Heart right ventricle (tissue), 16 donors: ENCODE measurements at regions not wholly inside any gene's neighbourhood (a gene's known extent, or its start where the extent isn't known, plus 50 kb on each side); places are given as distances from the start of the nearest gene placed in this dataset.

Source experiments
- ATAC-seq, 8 donors: fragments of 200-7000 bp; cut with Tn5 transposase; one replicate each; pipeline ENCODE4 v1.9.1; 2020; ENCODE audit warnings: mild to moderate bottlenecking in 8 of 8, moderate library complexity in 8 of 8, moderate number of reproducible peaks in 1 of 8
- DNase-seq, 2 donors: peaks; one replicate each; pipeline ENCODE4 v3.0.0-alpha.2; 2020
- H3K27ac ChIP-seq, 10 donors: fragments of 200-600 bp; sonication (generic) in 2 of 10; one replicate each; pipeline versions ENCODE4 v1.5.0 to v1.8.0; 2020 to 2022; ENCODE audit warnings: mild to moderate bottlenecking in 3 of 10
- H3K27me3 ChIP-seq, 7 donors: fragments of 200-600 bp; one replicate each; pipeline ENCODE4 v1.8.0; 2021 to 2022; ENCODE audit warnings: mild to moderate bottlenecking in 2 of 7
- H3K36me3 ChIP-seq, 9 donors: fragments of 200-600 bp; sonication (generic) in 1 of 9; one replicate each; pipeline versions ENCODE4 v1.5.0 to v1.8.0; 2020 to 2022; ENCODE audit warnings: mild to moderate bottlenecking in 2 of 9
- H3K4me1 ChIP-seq, 9 donors: fragments of 200-600 bp; sonication (generic) in 1 of 9; one replicate each; pipeline versions ENCODE4 v1.5.0 to v1.8.0; 2020 to 2022; ENCODE audit warnings: mild to moderate bottlenecking in 4 of 9
- H3K4me3 ChIP-seq, 10 donors: fragments of 200-600 bp; sonication (generic) in 2 of 10; one replicate each; pipeline versions ENCODE4 v1.5.0 to v1.8.0; 2020 to 2022; ENCODE audit warnings: mild to moderate bottlenecking in 7 of 10, moderate library complexity in 2 of 10
- H3K9me3 ChIP-seq, 11 donors: fragments of 200-600 bp in 10 of 11; sonication (generic) in 2 of 11; one replicate each; pipeline versions ENCODE4 v1.5.0 to v1.8.0; 2013 to 2022; ENCODE audit warnings: mild to moderate bottlenecking in 2 of 11, control low read depth in 1 of 11, moderate library complexity in 1 of 11
- CTCF ChIP-seq, 9 donors: fragments of 200-600 bp; sonication (generic) in 2 of 9; IDR thresholded peaks; one replicate each; pipeline versions ENCODE4 v1.5.0 to v1.8.0; 2021 to 2022; ENCODE audit warnings: antibody characterized with exemption in 9 of 9, mild to moderate bottlenecking in 5 of 9, moderate library complexity in 1 of 9
- WGBS, 2 donors: extraction: QIAGEN DNeasy Blood & Tissue Kit; methylation state at CpG; one replicate each; pipeline ENCODE4 v1.1.7; 2013; ENCODE audit warnings: inconsistent platforms in 1 of 2; 5-methylcytosine and 5-hydroxymethylcytosine counted together
- intact Hi-C, 10 donors: fragments of 100-400 bp; cut with DNase I; formaldehyde crosslinking; loops; one replicate each; pipeline versions ENCODE4 v1.11.1 to v1.14.2; 2022
- donor health status: Arrhythmogenic right ventricular cardiomyopathy.
- donor health status: ischemic (EF 13 %, LVEDD 7.1; RV severe dilation, severe dysfunction).
- donor health status: healthy with polysubstance abuse.
- donor health status: DM: no; HTN: yes; CAD: no.
- donor health status: DM: no; HTN: no; CAD: no.
- donor health status: ischemic (EF 25% LVEDD 6.9; RV normal size, moderate dysfunction).
- donor health status: ischemic (EF 25% LVEDD 5.7; RV mildly dilated, moderate dysfunction).
- donor health status: healthy.
- donor health status: DM: yes; HTN: yes; CAD: no.
- donor health status: Ischemic cardiomyopathy.
- donor health status: ischemic (EF 35%, LVEDD 5.7; RV mildly dilated, moderate dysfunction).
- donor health status: nonischemic (EF 11% LVEDD 7.7; RV severe dilation, severe dysfunction).
- donor health status: DM: yes; HTN: yes; CAD: no.
- donor health status: PGD.
- donor health status: ischemic (EF 29% LVEDD 5.4; RV normal size, mild dysfunction).
- donor health status: nonischemic (EF 23%, LVEDD 6.1; RV moderate dilation, normal function).

- H3K27ac ChIP-seq, result no peak overlapping the region
- TF ChIP-seq CTCF (IDR thresholded peaks at IDR 0.05), result no peak
- intact Hi-C loops, result loop anchor here in 1 of 10 donors (10.0 kb wide), 1 partner anchor 60 kb away; no protein-coding TSS in a partner anchor
- H3K27me3 ChIP-seq, result peaks cover 0 to 17% (median 8%) of the 10 kb centered on the region in 7 donors
- no peak for DNase-seq
- 75 to 79% methylated on average over 9 of the region's 9 CpGs for WGBS, 2 donors
- H3K4me3 ChIP-seq, result no peak overlapping the region
- H3K36me3 ChIP-seq, result no peaks in the 10 kb centered on the region
- no peaks in the 10 kb centered on the region for H3K9me3 ChIP-seq
- ATAC-seq, result no peak
- H3K4me1 ChIP-seq, result no peaks in the 10 kb centered on the region
Observed at GRCh38 chr20:24814556-24815195, 134.4 kb upstream of the CST7 start.

- H3K27ac ChIP-seq, result no peak overlapping the region
Observed at GRCh38 chr20:24815196-24815815, 133.8 kb upstream of the CST7 start.

GRCh38 chr20:24815931-24816330 lies 133.1 kb upstream of the CST7 start:
- Histone ChIP-seq H3K4me3 (no peak overlapping the region), H3K27ac (no peak overlapping the region), H3K9me3 (no peaks in the 10 kb centered on the region), H3K4me1 (no peaks in the 10 kb centered on the region), H3K36me3 (no peaks in the 10 kb centered on the region), H3K27me3 (peaks cover 0 to 7% (median 2%) of the 10 kb centered on the region in 7 donors)
- intact Hi-C loops, result loop anchor here in 1 of 10 donors (10.0 kb wide), 1 partner anchor 59 kb away; no protein-coding TSS in a partner anchor
- no peak for TF ChIP-seq CTCF (IDR thresholded peaks at IDR 0.05)
- ATAC-seq (no peak), DNase-seq (no peak)
- 82 to 85% methylated on average over 17 of the region's 17 CpGs for WGBS, 2 donors

More at GRCh38 chr20:24815196-24815815, 133.8 kb upstream of the CST7 start:
- 79 to 80% methylated on average over 16 of the region's 16 CpGs for WGBS, 2 donors
- Histone ChIP-seq H3K4me1 (no peaks in the 10 kb centered on the region), H3K9me3 (no peaks in the 10 kb centered on the region), H3K27me3 (peaks cover 0 to 13% (median 6%) of the 10 kb centered on the region in 7 donors), H3K36me3 (no peaks in the 10 kb centered on the region), H3K4me3 (no peak overlapping the region)
- no peak for TF ChIP-seq CTCF (IDR thresholded peaks at IDR 0.05)
- intact Hi-C loops, result loop anchor here in 1 of 10 donors (10.0 kb wide), 1 partner anchor 59 kb away; no protein-coding TSS in a partner anchor
- DNase-seq (no peak), ATAC-seq (no peak)

- Histone ChIP-seq H3K4me3 (no peak overlapping the region), H3K36me3 (no peaks in the 10 kb centered on the region), H3K27me3 (peaks cover 0 to 5% (median 0%) of the 10 kb centered on the region in 7 donors), H3K9me3 (no peaks in the 10 kb centered on the region), H3K4me1 (no peaks in the 10 kb centered on the region), H3K27ac (no peak overlapping the region)
- no peak for TF ChIP-seq CTCF (IDR thresholded peaks at IDR 0.05)
- DNase-seq (no peak), ATAC-seq (no peak)
- WGBS, 2 donors, result 67 to 69% methylated on average over 6 of the region's 6 CpGs
- intact Hi-C loops, result loop anchor here in 1 of 10 donors (10.0 kb wide), 1 partner anchor 58 kb away; no protein-coding TSS in a partner anchor
Observed at GRCh38 chr20:24816431-24816830, 132.6 kb upstream of the CST7 start.
